Mesendoderm (in vitro differentiated cells): ENCODE measurements at regions not wholly inside any gene's neighbourhood (a gene's known extent, or its start where the extent isn't known, plus 50 kb on each side); places are given as distances from the start of the nearest gene placed in this dataset.

ENCODE experiments used
- DNase-seq: peaks from one replicate; pipeline ENCODE4 v3.0.0; 2013
- H2AK5ac ChIP-seq: 2 replicates; pipeline ENCODE4 v1.6.1; 2013; ENCODE audit warnings: low read length, inconsistent platforms
- H2BK120ac ChIP-seq: 2 replicates; pipeline ENCODE4 v1.6.1; 2013; ENCODE audit warnings: low read depth, mild to moderate bottlenecking, low read length, moderate library complexity, mixed read lengths
- H2BK15ac ChIP-seq: replicated peaks from 2 replicates; pipeline ENCODE4 v1.6.1; 2013; ENCODE audit warnings: low read depth, mild to moderate bottlenecking, moderate library complexity
- H2BK5ac ChIP-seq: 2 replicates; pipeline ENCODE4 v1.6.1; 2013; ENCODE audit warnings: low read length, inconsistent platforms
- H3K18ac ChIP-seq: 2 replicates; pipeline ENCODE4 v1.6.1; 2013; ENCODE audit warnings: mild to moderate bottlenecking, low read length, mixed read lengths
- H3K23ac ChIP-seq: one replicate; pipeline ENCODE4 v1.6.1; 2013; ENCODE audit warnings: low read length
- H3K27ac ChIP-seq: 2 replicates; pipeline ENCODE4 v1.5.1; 2013; ENCODE audit warnings: low read depth, mild to moderate bottlenecking, inconsistent platforms, low read length, moderate library complexity
- H3K27me3 ChIP-seq: 2 replicates; pipeline ENCODE4 v1.6.1; 2013; ENCODE audit warnings: low read length, control low read depth, mild to moderate bottlenecking, inconsistent platforms; ENCODE audit not compliant: insufficient read depth, poor library complexity
- H3K36me3 ChIP-seq: 2 replicates; pipeline ENCODE4 v1.6.1; 2013; ENCODE audit warnings: low read length, inconsistent platforms; ENCODE audit not compliant: control insufficient read depth, insufficient read depth
- H3K4ac ChIP-seq: one replicate; pipeline ENCODE4 v1.6.1; 2013; ENCODE audit warnings: low read depth, mild to moderate bottlenecking, low read length, moderate library complexity
- H3K4me1 ChIP-seq: 2 replicates; pipeline ENCODE4 v1.6.1; 2013; ENCODE audit warnings: low read depth, low read length, inconsistent platforms; ENCODE audit not compliant: control insufficient read depth
- H3K4me2 ChIP-seq: 2 replicates; pipeline ENCODE4 v1.6.1; 2013; ENCODE audit warnings: low read length
- H3K4me3 ChIP-seq: 2 replicates; pipeline ENCODE4 v1.5.1; 2013; ENCODE audit warnings: mild to moderate bottlenecking, low read length
- H3K56ac ChIP-seq: one replicate; pipeline ENCODE4 v1.6.1; 2013; ENCODE audit warnings: low read length
- H3K79me1 ChIP-seq: 2 replicates; pipeline ENCODE4 v1.6.1; 2013; ENCODE audit warnings: low read length, inconsistent platforms
- H3K79me2 ChIP-seq: 2 replicates; pipeline ENCODE4 v1.6.1; 2013; ENCODE audit warnings: mild to moderate bottlenecking, low read length; ENCODE audit not compliant: control insufficient read depth, insufficient read depth
- H3K9ac ChIP-seq: 2 replicates; pipeline ENCODE4 v1.6.1; 2013; ENCODE audit warnings: low read length, inconsistent platforms
- H4K5ac ChIP-seq: one replicate; pipeline ENCODE4 v1.6.1; 2013; ENCODE audit warnings: low read length
- H4K8ac ChIP-seq: one replicate; pipeline ENCODE4 v1.6.1; 2013; ENCODE audit warnings: low read depth, mild to moderate bottlenecking, control low read depth, low read length, moderate library complexity
- WGBS: extraction: QIAGEN DNeasy Blood & Tissue Kit; methylation state at CpG from one replicate; pipeline ENCODE4 v1.1.7; 2013; ENCODE audit warnings: low lambda C conversion rate, missing lambda C conversion rate; ENCODE audit not compliant: insufficient coverage; ENCODE audit errors: extremely low coverage; 5-methylcytosine and 5-hydroxymethylcytosine counted together

DNA sequence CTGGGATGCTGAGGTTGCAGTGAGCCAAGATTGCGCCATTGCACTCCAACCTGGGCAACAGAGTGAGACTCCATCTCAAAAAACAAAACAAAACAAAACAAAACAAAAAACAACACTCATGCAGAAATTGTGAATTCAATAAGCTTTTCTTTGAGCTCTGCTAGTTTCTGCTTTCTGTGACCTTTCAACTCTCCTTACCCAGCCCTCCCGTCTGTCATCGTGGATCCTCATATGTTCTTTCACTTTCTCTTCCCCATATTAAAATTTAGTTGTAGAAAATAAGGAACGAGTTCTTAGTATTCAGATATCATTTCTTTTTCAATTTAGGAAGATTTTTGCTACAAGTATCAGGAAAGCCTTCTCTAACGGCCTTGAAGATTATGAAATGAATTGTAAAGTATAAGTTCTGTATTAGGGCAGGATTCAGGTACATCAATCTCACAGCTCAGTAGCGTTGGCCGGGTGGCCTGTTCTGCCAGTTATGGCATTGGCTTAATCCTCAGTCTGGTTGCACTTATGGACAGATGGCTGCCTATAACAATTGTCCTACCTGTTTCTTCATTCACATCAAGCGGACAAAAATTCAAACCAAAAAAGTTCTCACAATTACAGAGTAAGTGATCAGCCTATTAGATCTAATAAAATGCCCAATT, 1167.0 kb downstream of the SORCS3 start:
- Histone ChIP-seq H3K9ac (no peak overlapping the region), H3K4me2 (no peak overlapping the region), H3K79me1 (no peaks in the 10 kb centered on the region), H3K27me3 (no peaks in the 10 kb centered on the region), H3K23ac (no peak overlapping the region), H3K4me3 (no peak overlapping the region), H4K5ac (no peak overlapping the region), H3K18ac (no peak overlapping the region), H3K79me2 (no peaks in the 10 kb centered on the region), H2AK5ac (no peak overlapping the region), H3K56ac (no peak overlapping the region), H3K27ac (no peak overlapping the region), H3K4me1 (no peaks in the 10 kb centered on the region), H3K36me3 (no peaks in the 10 kb centered on the region), H2BK120ac (no peak overlapping the region), H2BK15ac (no peak overlapping the region), H2BK5ac (no peak overlapping the region), H3K4ac (no peak overlapping the region), H4K8ac (no peak overlapping the region)
- WGBS: no CpG with 5 or more reads among the region's 8 CpGs
- no peak for DNase-seq

DNA sequence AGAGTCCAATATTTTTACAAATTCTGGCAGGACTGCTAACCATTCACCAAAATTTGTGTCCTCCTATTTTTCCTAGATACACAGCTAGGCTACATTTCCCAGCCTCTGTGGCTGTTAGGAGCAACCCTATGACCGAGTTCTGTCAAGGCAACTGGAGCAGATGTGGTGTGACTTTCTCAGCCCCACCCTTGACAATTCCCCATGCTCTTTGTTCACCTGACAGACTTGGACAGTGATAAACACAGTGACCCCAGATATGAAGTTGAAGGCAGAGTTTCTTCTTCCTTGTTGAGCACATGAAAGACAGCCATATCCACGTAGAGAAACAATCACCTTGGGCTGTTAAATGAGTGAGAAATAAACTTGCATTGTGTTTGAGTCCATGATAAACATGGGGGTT, 1162.1 kb downstream of the SORCS3 start:
- Histone ChIP-seq H2BK5ac (no peak overlapping the region), H3K18ac (no peak overlapping the region), H3K4me2 (no peak overlapping the region), H2BK15ac (no peak overlapping the region), H3K56ac (no peak overlapping the region), H3K23ac (no peak overlapping the region), H3K36me3 (no peaks in the 10 kb centered on the region), H4K5ac (no peak overlapping the region), H4K8ac (no peak overlapping the region), H3K9ac (no peak overlapping the region), H2AK5ac (no peak overlapping the region), H3K4me1 (no peaks in the 10 kb centered on the region), H3K4ac (no peak overlapping the region), H3K27ac (no peak overlapping the region), H3K79me2 (no peaks in the 10 kb centered on the region), H3K4me3 (no peak overlapping the region), H3K79me1 (no peaks in the 10 kb centered on the region), H2BK120ac (no peak overlapping the region), H3K27me3 (no peaks in the 10 kb centered on the region)
- peak; percentile 57 for DNase-seq
- WGBS: no CpG with 5 or more reads among the region's 2 CpGs

DNA sequence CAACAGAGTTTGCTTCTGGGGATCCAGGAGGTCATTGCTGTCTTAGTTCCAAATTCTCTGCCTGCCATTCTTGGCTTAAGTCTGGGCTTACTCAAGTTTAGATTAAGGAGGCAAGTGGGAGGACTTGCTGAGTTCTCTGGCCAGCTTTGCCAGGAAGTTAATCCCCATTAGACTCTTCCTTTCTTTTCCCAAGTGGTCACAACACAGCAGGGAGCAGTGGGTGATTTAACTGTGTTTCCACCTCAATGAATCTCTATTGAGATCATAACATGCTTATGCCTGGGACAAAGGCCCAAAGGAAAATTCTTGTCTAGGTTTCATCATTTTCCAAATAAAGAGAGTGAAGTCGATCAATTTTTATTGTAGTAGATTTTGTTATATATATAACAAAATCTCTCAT, 1159.6 kb downstream of the SORCS3 start:
- Histone ChIP-seq H3K18ac (no peak overlapping the region), H4K8ac (no peak overlapping the region), H3K4me3 (no peak overlapping the region), H3K36me3 (no peaks in the 10 kb centered on the region), H2AK5ac (no peak overlapping the region), H2BK120ac (peak overlapping the region; percentile 12), H3K79me1 (no peaks in the 10 kb centered on the region), H3K4me2 (no peak overlapping the region), H3K27me3 (no peaks in the 10 kb centered on the region), H3K9ac (no peak overlapping the region), H2BK5ac (no peak overlapping the region), H3K4me1 (no peaks in the 10 kb centered on the region), H4K5ac (no peak overlapping the region), H3K23ac (no peak overlapping the region), H3K79me2 (no peaks in the 10 kb centered on the region), H2BK15ac (no peak overlapping the region), H3K56ac (no peak overlapping the region), H3K27ac (no peak overlapping the region), H3K4ac (no peak overlapping the region)
- WGBS: no CpG with 5 or more reads among the region's 1 CpG
- peak; percentile 11 for DNase-seq

DNA sequence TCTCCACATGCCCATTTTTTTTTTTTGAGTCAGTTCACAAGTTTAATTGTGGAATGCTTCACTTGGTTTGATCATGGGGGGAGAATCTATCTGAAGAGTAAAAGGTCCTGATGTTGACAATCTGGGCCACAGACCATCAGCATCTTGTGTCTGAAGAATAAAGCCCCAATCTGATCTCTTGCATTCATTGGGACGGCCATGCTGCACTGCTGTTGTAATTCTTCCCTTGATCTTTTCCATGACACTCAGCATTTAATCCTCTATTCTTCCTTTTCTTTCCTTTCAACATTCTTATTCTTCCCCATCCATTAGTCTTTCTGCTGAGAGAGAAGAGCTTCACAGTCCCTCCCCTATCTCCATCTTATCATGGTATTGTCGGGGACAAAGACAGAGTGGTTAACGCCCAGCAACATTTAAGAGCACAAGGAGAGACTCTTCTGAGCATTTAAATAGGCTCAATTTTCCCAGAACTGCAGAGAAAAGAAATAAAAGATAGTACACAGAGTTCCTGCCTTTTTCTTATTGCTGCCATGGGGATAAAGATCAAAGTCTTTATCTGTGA, 1157.3 kb downstream of the SORCS3 start:
- Histone ChIP-seq H3K4me3 (no peak overlapping the region), H2BK15ac (no peak overlapping the region), H3K79me1 (no peaks in the 10 kb centered on the region), H3K36me3 (no peaks in the 10 kb centered on the region), H3K27ac (no peak overlapping the region), H3K23ac (no peak overlapping the region), H2AK5ac (no peak overlapping the region), H3K4me1 (no peaks in the 10 kb centered on the region), H2BK120ac (no peak overlapping the region), H3K4me2 (no peak overlapping the region), H3K18ac (no peak overlapping the region), H4K8ac (no peak overlapping the region), H4K5ac (no peak overlapping the region), H3K27me3 (no peaks in the 10 kb centered on the region), H3K79me2 (no peaks in the 10 kb centered on the region), H3K4ac (no peak overlapping the region), H3K9ac (no peak overlapping the region), H3K56ac (no peak overlapping the region), H2BK5ac (no peak overlapping the region)
- no peak for DNase-seq
- no CpG with 5 or more reads among the region's 3 CpGs for WGBS

DNA sequence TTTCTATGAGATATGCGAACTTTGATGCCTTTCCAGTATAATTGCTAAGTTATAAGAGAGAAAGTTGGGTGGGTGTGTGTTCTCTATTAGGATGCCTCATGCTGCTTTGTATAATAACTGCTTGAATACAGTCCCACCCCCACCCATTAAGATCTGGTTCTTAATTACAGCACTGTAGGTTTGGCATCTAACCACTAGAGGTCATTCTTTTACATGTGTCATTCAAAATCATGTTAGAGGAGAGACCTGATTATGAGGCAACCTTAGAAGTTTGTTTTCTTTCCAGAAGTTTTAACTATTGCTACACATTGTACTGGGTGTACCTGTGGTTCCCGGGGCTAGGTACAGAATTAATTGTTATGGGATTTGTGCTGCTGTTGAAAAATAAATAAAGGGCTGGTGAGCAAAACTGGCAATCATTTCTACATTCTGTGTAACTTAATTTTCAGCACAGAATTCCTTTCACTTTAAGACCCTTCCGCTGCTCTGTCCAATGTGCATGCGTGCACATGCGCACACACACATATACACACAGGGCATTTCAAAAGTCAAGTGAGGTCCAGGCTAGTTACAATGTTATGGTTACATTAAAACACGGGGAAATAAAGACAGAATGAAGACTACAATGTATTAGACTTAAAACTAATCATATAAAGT, 1156.3 kb downstream of the SORCS3 start:
- H3K4me2 ChIP-seq: no peak overlapping the region
- no peak overlapping the region for H2AK5ac ChIP-seq
- H3K27me3 ChIP-seq: no peaks in the 10 kb centered on the region
- H3K4me3 ChIP-seq: no peak overlapping the region
- H3K79me2 ChIP-seq: no peaks in the 10 kb centered on the region
- no peaks in the 10 kb centered on the region for H3K4me1 ChIP-seq
- H3K4ac ChIP-seq: no peak overlapping the region
- no peak overlapping the region for H3K27ac ChIP-seq
- no peak overlapping the region for H2BK15ac ChIP-seq
- no peak overlapping the region for H3K9ac ChIP-seq
- peak; percentile 56 for DNase-seq
- H2BK120ac ChIP-seq: no peak overlapping the region
- H4K8ac ChIP-seq: no peak overlapping the region
- H2BK5ac ChIP-seq: no peak overlapping the region
- H3K23ac ChIP-seq: no peak overlapping the region
- no peaks in the 10 kb centered on the region for H3K36me3 ChIP-seq
- no peak overlapping the region for H3K56ac ChIP-seq
- no peak overlapping the region for H3K18ac ChIP-seq
- H3K79me1 ChIP-seq: no peaks in the 10 kb centered on the region
- no peak overlapping the region for H4K5ac ChIP-seq
- WGBS: no CpG with 5 or more reads among the region's 6 CpGs
